GM12878 (cell line): ENCODE measurements at regions not wholly inside any gene's neighbourhood (a gene's known extent, or its start where the extent isn't known, plus 50 kb on each side); places are given as distances from the start of the nearest gene placed in this dataset.

ENCODE experiments used
- ATAC-seq: fragments of 200-7000 bp; cut with Tn5 transposase; 3 replicates; pipeline ENCODE4 v1.9.1; 2020; ENCODE audit warnings: mild to moderate bottlenecking, moderate library complexity
- BruUV-seq: library from RNA; stranded (reverse); fragments of 400-500 nt; replicated peaks from 2 replicates; lab custom pipeline; 2021; lab: Mats Ljungman, UMichigan
- CTCF ChIA-PET: fragments of 300-600 bp; sonication (Branson Sonifier 250); formaldehyde crosslinking; extraction: SDS; loops from one replicate; lab custom pipeline; 2021; ENCODE audit warnings: inconsistent platforms; lab: Yijun Ruan, JAX
- POLR2A ChIA-PET: fragments of 350-600 bp; formaldehyde crosslinking; extraction: SDS; loops from one replicate; lab custom pipeline; 2021; ENCODE audit warnings: inconsistent platforms; lab: Charles Lee
- RAD21 ChIA-PET: fragments of 300-600 bp; sonication (Branson Sonifier 250); formaldehyde crosslinking; loops from one replicate; lab custom pipeline; 2023; ENCODE audit warnings: antibody characterized with exemption; ENCODE audit not compliant: unreplicated experiment; lab: Charles Lee
- SMC1A ChIA-PET: fragments of 300-600 bp; sonication (Branson Sonifier 250); formaldehyde crosslinking; loops from one replicate; lab custom pipeline; 2023; ENCODE audit not compliant: unreplicated experiment, uncharacterized antibody; lab: Charles Lee
- DNase-seq: peaks from one replicate; pipeline ENCODE4 v3.0.0-alpha.2; 2011; ENCODE audit warnings: low read depth, low spot score
- FAIRE-seq: peaks from 3 replicates; lab custom pipeline; 2011; peaks lifted over from hg19 to GRCh38; lab: Jason Lieb, UNC
- H2AFZ ChIP-seq: 2 replicates; pipeline ENCODE4 v1.6.0; 2011; ENCODE audit warnings: low read depth, low read length, control low read depth; ENCODE audit not compliant: control insufficient read depth
- H3K27ac ChIP-seq: 2 replicates; pipeline ENCODE4 v1.5.1; 2011; ENCODE audit warnings: control low read depth; ENCODE audit not compliant: control insufficient read depth, insufficient read depth
- H3K27me3 ChIP-seq, 2 experiments: replicated peaks in 1 of 2; 2 replicates each; pipeline versions ENCODE4 v1.6.0 to v1.6.1; 2011; ENCODE audit warnings: low read length in 1 of 2; ENCODE audit not compliant: control insufficient read depth in 2 of 2, insufficient read depth in 2 of 2
- H3K36me3 ChIP-seq, 2 experiments: 2 replicates each; pipeline ENCODE4 v1.5.1; 2011; ENCODE audit warnings: low read length in 1 of 2; ENCODE audit not compliant: control insufficient read depth in 2 of 2, insufficient read depth in 2 of 2
- H3K4me1 ChIP-seq: 2 replicates; pipeline ENCODE4 v1.6.1; 2011; ENCODE audit warnings: mild to moderate bottlenecking, low read length, moderate library complexity, mixed read lengths; ENCODE audit not compliant: control insufficient read depth, insufficient read depth
- H3K4me2 ChIP-seq: 2 replicates; pipeline ENCODE4 v1.6.0; 2011; ENCODE audit warnings: control low read depth; ENCODE audit not compliant: control insufficient read depth, insufficient read depth
- H3K4me3 ChIP-seq: fragments of 200-600 bp; sonication (generic); 2 replicates; pipeline ENCODE4 v1.5.1; 2016
- H3K79me2 ChIP-seq: 2 replicates; pipeline ENCODE4 v1.6.0; 2011; ENCODE audit warnings: low read length; ENCODE audit not compliant: control insufficient read depth, insufficient read depth
- H3K9ac ChIP-seq: 2 replicates; pipeline ENCODE4 v1.8.0; 2011; ENCODE audit warnings: low read length, control low read depth, mixed read lengths; ENCODE audit not compliant: control insufficient read depth, insufficient read depth
- H3K9me3 ChIP-seq: replicated peaks from 3 replicates; pipeline ENCODE4 v1.5.1; 2011; ENCODE audit warnings: mild to moderate bottlenecking, low read length; ENCODE audit not compliant: control insufficient read depth, insufficient read depth
- H4K20me1 ChIP-seq: 2 replicates; pipeline ENCODE4 v1.6.0; 2011; ENCODE audit not compliant: control insufficient read depth, insufficient read depth
- ASH2L ChIP-seq: fragments of 300-600, 200-600 bp; sonication (generic); IDR thresholded peaks from 2 replicates; pipeline ENCODE4 v1.6.1; 2017; ENCODE audit warnings: low read depth, mild to moderate bottlenecking, borderline replicate concordance
- CBX3 ChIP-seq: fragments of 200-600 bp; sonication (generic); IDR thresholded peaks from 2 replicates; pipeline ENCODE4 v1.6.1; 2016; ENCODE audit warnings: low read depth, borderline replicate concordance
- DPF2 ChIP-seq: fragments of 450-650 bp; IDR thresholded peaks from 2 replicates; pipeline ENCODE4 v1.6.1; 2017; ENCODE audit warnings: mild to moderate bottlenecking
- KAT2A ChIP-seq: conservative IDR thresholded peaks from 2 replicates; pipeline ENCODE4 v1.6.1; 2011; ENCODE audit warnings: low read depth, low read length; ENCODE audit not compliant: control insufficient read depth
- PKNOX1 ChIP-seq: fragments of 450-650 bp; IDR thresholded peaks from 2 replicates; pipeline ENCODE4 v1.6.1; 2016; ENCODE audit warnings: mild to moderate bottlenecking
- RAD21 ChIP-seq: IDR thresholded peaks from 2 replicates; pipeline ENCODE4 v1.6.1; 2011; ENCODE audit warnings: mild to moderate bottlenecking, low read depth, low read length, moderate library complexity; ENCODE audit not compliant: insufficient read depth
- TCF7 ChIP-seq: IDR thresholded peaks from 2 replicates; pipeline ENCODE4 v1.6.1; 2014; ENCODE audit warnings: antibody characterized with exemption, borderline replicate concordance
- ZBTB40 ChIP-seq: fragments of 450-650 bp; IDR thresholded peaks from 2 replicates; pipeline ENCODE4 v1.6.1; 2016; ENCODE audit warnings: mild to moderate bottlenecking, moderate library complexity, borderline replicate concordance
- WGBS: methylation state at CpG from one replicate; pipeline ENCODE4 v1.1.6; 2016; ENCODE audit warnings: low lambda C conversion rate; ENCODE audit not compliant: insufficient replicate concordance, insufficient coverage; ENCODE audit errors: missing lambda C conversion rate; 5-methylcytosine and 5-hydroxymethylcytosine counted together
- in situ Hi-C: fragments of 300-500 bp; cut with MboI; formaldehyde crosslinking; loops from 9 replicates; pipeline ENCODE4 v1.14.3; 2018; ENCODE audit warnings: mixed read lengths
- intact Hi-C: fragments of 100-400 bp; cut with micrococcal nuclease; formaldehyde crosslinking; loops from one replicate; pipeline ENCODE4 v1.14.2; 2022; ENCODE audit not compliant: unreplicated experiment

GRCh38 chr14:98231210-98231609 lies 1040.8 kb downstream of the BCL11B start:
- 71% methylated on average over 2 of the region's 2 CpGs for WGBS
- intact Hi-C loops = no loop called here
- POLR2A ChIA-PET = interaction anchor here (7.5 kb wide), 1 partner anchor 22 kb away, joined by 46 read pairs; no protein-coding TSS in a partner anchor

More at GRCh38 chr14:98231210-98231609, 1040.8 kb downstream of the BCL11B start:
- in situ Hi-C loops = no loop called here
- Histone ChIP-seq H3K4me2 (no peak overlapping the region), H3K9me3 (no peaks in the 10 kb centered on the region; the same call in 1 of the 3 replicates), H3K79me2 (no peaks in the 10 kb centered on the region), H2AFZ (no peak overlapping the region), H3K4me3 (no peak overlapping the region), H3K27me3 (no peaks in the 10 kb centered on the region), H3K27ac (no peak overlapping the region), H3K36me3 (no peaks in the 10 kb centered on the region), H4K20me1 (no peaks in the 10 kb centered on the region), H3K4me1 (peaks cover 5% of the 10 kb centered on the region), H3K9ac (no peak overlapping the region)
- BruUV-seq = no TSS peak
- ChIA-PET CTCF (interaction anchor here (1.2 to 2.3 kb wide), 3 partner anchors 11 to 95 kb away, joined by 3 to 8 read pairs (median 3); no protein-coding TSS in a partner anchor), SMC1A (interaction anchor here (1.0 to 14.0 kb wide), 10 partner anchors 8 to 118 kb away, joined by 3 to 320 read pairs (median 8); no protein-coding TSS in a partner anchor), RAD21 (interaction anchor here (1.0 to 2.2 kb wide), 6 partner anchors 9 to 89 kb away, joined by 3 to 10 read pairs (median 5); no protein-coding TSS in a partner anchor)
- DNase-seq (no peak), FAIRE-seq (no peak), ATAC-seq (no peak)
- TF ChIP-seq ZBTB40 = no peak
- no peak for TF ChIP-seq KAT2A
- TF ChIP-seq ASH2L = no peak
- no peak for TF ChIP-seq DPF2
- no peak for TF ChIP-seq RAD21
- TF ChIP-seq TCF7 = no peak
- TF ChIP-seq PKNOX1 = no peak
- TF ChIP-seq CBX3 = no peak
